Stimulated activated CD4-positive, alpha-beta T cell treated with anti-CD3 and anti-CD28 coated beads, Interleukin-4, amount 100 ng/mL, for 24 hours (primary cell): ENCODE measurements at regions not wholly inside any gene's neighbourhood (a gene's known extent, or its start where the extent isn't known, plus 50 kb on each side); places are given as distances from the start of the nearest gene placed in this dataset.
"Not testable (repeated sequence)": the region's sequence is repeated elsewhere in the genome, so short reads cannot be mapped to it uniquely, and the experiment has no call there.

Experiments
- DNase-seq: peaks from one replicate; pipeline ENCODE4 v3.0.0-alpha.2; 2020

- no peak for DNase-seq
Measured at GRCh38 chr4:127379499-127379898, 253.3 kb upstream of the INTU start.

GRCh38 chr4:127379948-127380347, 252.8 kb upstream of the INTU start:
- DNase-seq: not testable (repeated sequence)

DNA sequence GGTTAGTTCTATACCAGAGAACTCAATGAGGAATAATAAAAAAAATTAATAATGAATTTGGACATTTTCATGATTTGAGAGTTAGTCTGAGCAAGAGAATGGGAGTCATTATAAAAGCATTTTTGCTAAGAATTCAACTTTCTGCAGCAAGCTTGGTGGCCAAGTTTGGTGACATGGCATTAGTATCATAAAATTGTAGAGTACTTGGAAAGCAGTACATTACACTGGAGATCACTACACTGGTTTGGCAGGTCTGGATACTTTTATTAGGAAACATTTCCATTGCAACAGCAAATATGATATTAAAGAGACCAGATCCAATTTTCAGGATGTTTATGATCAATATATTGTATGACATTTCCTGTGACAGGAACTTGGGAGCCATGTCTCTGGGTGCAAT, 249.1 kb upstream of the INTU start:
- no peak for DNase-seq

GRCh38 chr4:127394516-127394915, 238.2 kb upstream of the INTU start:
- no peak for DNase-seq

- no peak for DNase-seq
Measured at GRCh38 chr4:127400276-127400675, 232.5 kb upstream of the INTU start.

GRCh38 chr4:127400731-127401346, 231.9 kb upstream of the INTU start:
- DNase-seq: peak; percentile 12

- no peak for DNase-seq
Measured at GRCh38 chr4:127403471-127404084, 229.2 kb upstream of the INTU start.

DNA sequence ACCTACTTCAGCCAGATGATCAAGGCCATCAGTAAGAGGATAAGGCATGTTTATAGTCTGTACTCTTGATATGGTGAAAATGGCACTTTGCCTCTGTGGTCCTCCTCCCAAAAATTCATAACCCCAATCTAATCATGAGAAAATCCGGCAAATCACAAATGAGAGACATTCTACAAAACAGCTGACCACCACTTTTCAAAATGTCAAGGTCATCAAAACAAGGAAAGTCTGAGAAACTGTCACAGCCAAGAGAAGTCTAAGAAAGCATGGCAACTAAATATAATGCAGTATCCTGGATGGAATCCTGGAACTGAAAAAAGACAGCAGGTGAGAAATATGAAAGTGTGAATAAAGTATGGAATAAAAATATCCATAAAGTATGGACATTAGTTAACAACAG, 226.6 kb upstream of the INTU start:
- no peak for DNase-seq

GRCh38 chr4:127407572-127407971, 225.2 kb upstream of the INTU start:
- DNase-seq: not testable (repeated sequence)

- DNase-seq: no peak
Measured at GRCh38 chr4:127410201-127410600, 222.6 kb upstream of the INTU start.

- DNase-seq: no peak
Measured at GRCh38 chr4:127410644-127411043, 222.1 kb upstream of the INTU start.

DNA sequence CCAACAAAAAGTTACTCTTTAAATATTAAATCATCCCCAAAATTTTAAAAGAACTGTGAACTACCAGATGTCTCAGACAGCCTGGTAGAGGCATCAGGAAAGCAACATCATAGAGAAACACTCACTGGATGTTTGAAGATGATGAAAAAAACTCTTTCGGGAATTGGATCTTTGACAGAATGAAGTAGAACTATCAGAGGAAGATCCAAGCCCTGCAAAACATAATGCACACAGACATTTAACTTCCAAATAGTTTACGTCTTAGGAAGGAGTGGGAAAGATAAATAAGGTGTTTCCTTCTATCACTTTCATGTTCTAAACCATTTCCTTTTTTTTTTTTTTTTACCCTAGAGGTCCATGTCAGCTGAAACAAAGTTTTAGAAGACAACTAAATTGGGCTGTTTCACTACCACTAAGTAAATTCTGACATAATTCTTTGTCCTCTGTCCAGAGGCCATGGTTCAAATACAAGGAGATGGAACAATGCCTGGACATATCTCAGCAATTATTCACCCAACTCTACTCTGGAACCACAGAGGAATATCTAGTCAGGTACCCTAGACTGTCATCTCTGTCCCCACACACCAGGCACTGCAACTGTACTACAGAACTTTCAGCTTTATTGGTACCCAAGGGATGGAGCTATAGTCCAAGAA, 217.7 kb upstream of the INTU start:
- no peak for DNase-seq

DNA sequence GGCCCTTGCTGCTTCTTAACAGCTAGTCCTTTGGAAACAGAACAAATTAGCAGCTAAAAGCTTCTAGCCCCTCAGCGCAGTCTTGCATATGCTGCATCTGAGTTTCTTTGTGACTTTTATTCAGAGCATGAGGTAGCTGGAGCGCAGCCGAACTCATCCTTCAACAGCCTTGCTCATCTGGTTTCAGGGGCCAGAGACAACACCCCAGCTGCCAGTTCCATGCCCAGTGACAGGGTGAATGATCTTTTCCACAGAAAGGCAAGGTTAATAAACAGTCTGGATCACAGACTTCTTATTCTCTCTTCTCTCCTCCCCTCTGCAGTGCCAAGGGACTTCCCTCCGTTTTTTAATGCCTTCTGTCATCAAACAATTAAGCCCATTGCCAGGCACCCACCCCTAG, 216.6 kb upstream of the INTU start:
- no peak for DNase-seq

DNA sequence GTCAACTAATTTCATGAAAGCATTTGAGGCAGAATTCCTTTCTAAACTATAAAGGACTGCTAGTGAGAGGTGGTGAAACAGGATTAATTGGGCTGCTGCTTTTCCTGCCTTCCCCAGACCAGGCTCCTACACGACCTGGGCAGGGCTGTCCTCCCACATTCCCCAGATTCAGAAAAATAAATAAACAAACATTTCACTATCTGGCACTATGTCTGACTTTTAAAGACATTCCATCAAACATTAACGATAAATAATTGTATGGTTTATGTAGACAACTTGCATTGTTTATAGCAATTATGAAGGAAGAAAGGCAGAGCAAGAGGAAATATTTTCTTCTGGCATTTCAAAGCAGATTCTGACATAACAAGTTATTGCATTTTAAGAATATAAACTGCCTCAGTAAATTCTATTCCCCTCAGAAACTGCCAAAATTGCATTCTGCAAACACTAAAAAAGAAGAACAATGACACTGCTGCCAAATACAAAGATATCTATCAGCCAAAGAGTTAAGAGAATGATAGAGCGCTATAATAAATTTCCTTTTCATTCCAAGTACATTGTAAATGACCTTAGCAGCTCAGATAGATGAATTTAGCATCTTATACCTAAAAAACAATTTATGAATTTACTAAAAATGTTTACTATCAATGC, 214.7 kb upstream of the INTU start:
- no peak for DNase-seq

DNA sequence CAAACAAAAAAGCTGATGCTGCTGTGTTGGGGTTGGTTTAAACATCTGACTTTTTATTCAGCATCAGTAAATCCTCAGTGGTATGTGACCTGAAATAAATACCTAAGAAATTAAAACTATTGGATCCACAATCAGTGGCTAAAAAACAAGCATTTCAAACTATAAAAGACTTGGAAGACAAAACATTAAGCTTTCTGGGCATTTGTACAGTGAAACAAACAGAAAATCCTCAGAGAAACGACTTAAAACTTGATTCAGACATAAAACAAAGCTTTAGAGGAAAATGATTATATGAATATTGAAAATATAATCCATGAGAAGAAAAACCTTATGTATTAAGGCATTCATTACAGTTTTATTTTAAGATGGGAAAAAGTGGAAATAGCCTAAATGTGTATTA, 213.3 kb upstream of the INTU start:
- no peak for DNase-seq

- DNase-seq: no peak
Measured at GRCh38 chr4:127421437-127421836, 211.3 kb upstream of the INTU start.

GRCh38 chr4:127425202-127425845, 207.4 kb upstream of the INTU start:
- DNase-seq: no peak

DNA sequence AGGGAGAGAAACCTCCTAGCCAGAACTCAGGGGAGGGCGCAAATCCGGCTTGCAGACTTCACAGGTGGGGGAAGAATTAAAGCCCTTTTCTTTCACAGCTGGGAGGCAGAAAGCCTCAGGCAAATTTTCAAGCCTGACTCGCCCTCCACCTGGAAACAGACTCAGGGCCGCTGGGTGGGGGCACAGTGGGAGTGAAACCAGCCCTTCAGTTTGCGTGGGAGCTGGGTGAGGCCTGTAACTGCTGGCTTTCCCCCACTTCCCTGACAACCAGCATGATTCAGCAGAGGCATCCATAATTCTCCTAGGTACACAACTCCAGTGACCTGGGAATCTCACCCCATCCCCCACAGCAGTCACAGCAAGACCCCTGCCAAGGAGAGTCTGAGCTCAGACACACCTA, 206.9 kb upstream of the INTU start:
- DNase-seq: no peak

- no peak for DNase-seq
Measured at GRCh38 chr4:127441571-127441970, 191.2 kb upstream of the INTU start.

- DNase-seq: no peak
Measured at GRCh38 chr4:127445471-127445870, 187.3 kb upstream of the INTU start.

DNA sequence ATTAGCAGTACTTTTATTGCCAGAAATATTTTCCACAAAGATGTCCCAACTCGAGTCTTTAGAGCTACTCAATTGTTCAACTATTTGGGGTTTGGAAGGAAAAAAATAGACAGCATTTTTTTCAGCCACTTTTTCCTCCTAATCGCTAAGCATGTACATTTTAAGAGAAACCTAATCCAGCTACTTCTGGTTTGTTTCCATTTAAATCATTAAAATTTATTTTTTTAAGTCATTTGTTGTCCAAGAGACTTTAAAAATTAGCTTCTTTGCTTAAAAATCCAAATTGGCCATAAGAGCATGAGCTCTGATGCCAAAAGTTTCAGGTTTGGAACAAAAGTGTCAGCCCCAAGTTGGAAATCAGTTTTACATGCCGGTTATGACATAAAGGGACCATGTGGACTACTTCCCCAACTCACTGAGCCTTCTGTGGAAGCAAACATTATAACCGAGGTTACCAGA, 186.3 kb upstream of the INTU start:
- DNase-seq: no peak

- DNase-seq: no peak
Measured at GRCh38 chr4:127448986-127449385, 183.8 kb upstream of the INTU start.

DNA sequence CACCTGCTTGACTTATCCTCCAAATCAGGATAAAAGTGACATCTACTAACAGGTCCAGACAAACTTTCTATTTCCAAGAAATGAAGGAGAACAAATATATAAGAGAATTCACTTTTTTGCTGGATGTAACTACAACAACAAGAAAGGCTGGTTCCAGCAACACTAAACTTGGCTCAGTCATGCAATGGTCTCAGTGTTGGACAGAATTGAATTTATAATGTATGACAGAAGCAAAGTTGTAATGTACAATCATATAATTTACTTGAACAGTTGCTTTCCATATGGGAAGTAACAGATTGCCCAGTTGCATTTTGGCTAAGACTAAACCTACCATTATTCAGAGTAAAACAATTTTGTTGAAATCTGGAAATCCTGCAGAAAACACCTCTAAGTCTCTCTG, 183.3 kb upstream of the INTU start:
- no peak for DNase-seq
